Cardiac fibroblast (primary cell): ENCODE measurements at regions not wholly inside any gene's neighbourhood (a gene's known extent, or its start where the extent isn't known, plus 50 kb on each side); places are given as distances from the start of the nearest gene placed in this dataset.

Source experiments
- DNase-seq, 2 donors: peaks; one replicate each; pipeline versions ENCODE4 v3.0.0 to v3.0.0-alpha.2; 2010; ENCODE audit warnings: low read depth in 2 of 2
- H3K4me3 ChIP-seq, 2 donors: replicated peaks in 1 of 2; 1 replicate in 1 of 2; 2 replicates in 1 of 2; pipeline ENCODE4 v1.5.1; 2011; ENCODE audit warnings: low read depth in 2 of 2, low read length in 2 of 2, mild to moderate bottlenecking in 2 of 2, moderate library complexity in 1 of 2
- TF ChIP-seq, protein P1 (sequence below): IDR thresholded peaks from one replicate; pipeline ENCODE4 v1.5.1; 2011; ENCODE audit warnings: low read depth, mild to moderate bottlenecking, low read length, inconsistent platforms

DNA sequence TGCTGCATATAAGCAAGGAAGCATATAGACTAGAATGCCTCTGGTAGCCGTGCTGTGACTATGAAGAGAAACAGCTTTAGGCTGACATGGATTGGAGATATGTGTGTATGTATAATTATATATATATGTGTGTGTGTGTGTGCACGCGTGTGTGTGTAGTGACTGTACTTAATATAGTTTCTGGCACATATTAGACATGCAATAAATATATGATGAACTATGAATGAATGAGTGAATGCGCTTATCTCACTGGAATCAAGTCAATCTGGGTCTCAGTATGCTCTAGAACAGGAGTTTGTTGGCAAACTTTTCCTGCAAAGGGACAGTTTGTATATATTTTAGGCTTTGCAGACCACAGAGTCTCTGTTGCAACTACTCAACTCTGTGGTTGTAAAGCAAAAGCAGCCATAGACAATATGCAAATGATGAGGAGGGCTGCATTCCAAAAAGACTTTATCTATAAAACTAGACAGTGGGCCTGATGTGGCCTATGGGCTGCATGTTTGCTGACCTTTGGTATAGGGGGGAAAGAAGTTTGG lies 482.9 kb upstream of the USP24 start:
- TF ChIP-seq, protein P1, sequence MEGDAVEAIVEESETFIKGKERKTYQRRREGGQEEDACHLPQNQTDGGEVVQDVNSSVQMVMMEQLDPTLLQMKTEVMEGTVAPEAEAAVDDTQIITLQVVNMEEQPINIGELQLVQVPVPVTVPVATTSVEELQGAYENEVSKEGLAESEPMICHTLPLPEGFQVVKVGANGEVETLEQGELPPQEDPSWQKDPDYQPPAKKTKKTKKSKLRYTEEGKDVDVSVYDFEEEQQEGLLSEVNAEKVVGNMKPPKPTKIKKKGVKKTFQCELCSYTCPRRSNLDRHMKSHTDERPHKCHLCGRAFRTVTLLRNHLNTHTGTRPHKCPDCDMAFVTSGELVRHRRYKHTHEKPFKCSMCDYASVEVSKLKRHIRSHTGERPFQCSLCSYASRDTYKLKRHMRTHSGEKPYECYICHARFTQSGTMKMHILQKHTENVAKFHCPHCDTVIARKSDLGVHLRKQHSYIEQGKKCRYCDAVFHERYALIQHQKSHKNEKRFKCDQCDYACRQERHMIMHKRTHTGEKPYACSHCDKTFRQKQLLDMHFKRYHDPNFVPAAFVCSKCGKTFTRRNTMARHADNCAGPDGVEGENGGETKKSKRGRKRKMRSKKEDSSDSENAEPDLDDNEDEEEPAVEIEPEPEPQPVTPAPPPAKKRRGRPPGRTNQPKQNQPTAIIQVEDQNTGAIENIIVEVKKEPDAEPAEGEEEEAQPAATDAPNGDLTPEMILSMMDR: no peak
- no peak for DNase-seq
- H3K4me3 ChIP-seq: no peak overlapping the region

DNA sequence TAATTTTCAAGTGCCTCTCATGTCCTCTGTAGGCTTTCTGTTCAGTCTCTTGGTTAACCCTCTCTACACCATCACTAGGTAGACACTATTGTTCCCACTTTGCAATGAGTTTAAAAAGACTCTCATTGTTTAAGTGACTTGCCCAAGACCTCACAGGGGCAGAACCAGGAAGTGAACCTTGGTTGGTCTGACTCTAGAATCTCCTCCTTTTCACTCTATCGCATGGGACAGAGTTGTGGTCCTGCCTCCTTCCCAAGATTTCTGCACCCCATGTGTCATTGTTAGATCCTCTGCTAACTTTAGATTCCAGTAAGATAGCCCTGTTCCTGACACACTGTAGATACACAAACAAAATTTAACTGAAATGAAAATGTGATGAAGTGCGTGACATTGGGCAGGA lies 481.7 kb upstream of the USP24 start:
- DNase-seq: peak in 1 of 2 donors; percentile 39
- H3K4me3 ChIP-seq: no peak overlapping the region
- TF ChIP-seq, protein P1: no peak

DNA sequence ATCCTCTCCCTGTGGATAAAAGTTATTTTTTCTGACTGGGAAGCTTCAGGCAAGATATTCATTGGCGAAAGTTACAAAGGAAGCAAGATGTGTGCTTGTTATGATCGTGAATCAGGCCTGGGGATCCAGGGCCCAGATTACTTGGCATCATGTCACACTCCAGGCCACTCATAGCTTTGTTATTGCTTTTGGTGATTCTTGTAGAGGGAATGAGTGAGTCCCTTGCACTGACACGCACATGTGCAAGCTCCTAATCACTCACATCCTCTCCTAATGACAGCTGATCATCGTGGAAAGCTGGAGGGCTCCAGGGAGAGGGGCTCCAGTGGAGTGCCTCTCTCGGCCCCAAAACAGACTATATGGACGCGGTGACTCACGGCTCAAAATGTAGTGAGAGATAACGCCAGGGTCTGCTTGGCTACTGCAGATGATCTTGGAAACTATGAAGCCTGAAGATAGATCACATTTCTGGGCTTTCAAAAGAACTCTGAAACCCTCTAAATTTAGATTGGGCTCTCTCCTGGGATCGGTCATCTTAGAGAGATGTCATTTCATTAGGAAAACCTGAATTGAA lies 481.1 kb upstream of the USP24 start:
- H3K4me3 ChIP-seq: no peak overlapping the region
- DNase-seq: peak; percentile 63 to 97
- TF ChIP-seq, protein P1: no peak

DNA sequence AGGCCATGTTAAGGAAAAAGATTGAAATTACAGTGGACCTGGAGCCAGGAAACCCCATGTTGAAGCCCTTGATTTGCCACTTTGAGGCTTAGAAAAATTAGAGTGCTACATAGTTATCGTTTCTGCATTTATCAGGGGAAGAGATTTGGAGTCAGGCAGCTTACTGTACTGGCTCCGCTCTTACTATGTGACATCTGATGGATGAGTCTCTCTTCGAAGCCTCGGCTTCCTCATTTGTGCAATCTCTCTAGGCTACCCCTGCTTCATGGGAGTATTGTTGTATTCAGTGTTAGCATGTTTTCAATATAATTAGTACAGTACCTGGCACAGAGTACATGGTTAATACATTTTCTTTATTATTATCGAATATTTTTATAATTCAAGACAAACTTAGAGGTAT lies 480.4 kb upstream of the USP24 start:
- peak in 1 of 2 donors; percentile 54 for DNase-seq
- no peak overlapping the region for H3K4me3 ChIP-seq
- TF ChIP-seq, protein P1: no peak

DNA sequence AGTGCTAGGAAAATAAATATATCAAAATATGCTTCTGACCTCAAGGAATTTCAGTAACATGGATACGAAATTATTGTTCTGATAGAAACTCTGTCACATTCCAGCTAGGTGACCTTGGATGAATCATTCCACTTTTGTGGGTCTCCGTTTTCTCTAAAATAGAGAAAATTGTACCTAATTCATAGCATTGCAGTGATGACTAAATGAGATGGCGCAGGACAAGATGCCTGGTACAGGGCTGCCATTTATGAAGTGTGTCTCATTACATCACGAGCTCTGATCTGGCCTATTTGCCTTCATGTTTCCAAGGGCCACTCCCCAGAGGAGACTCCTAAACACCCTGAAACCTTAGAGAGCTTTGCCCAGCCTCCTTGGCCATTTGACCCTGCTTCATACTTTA lies 480.0 kb upstream of the USP24 start:
- peak in 1 of 2 donors; percentile 56 for DNase-seq
- TF ChIP-seq, protein P1: no peak
- no peak overlapping the region for H3K4me3 ChIP-seq

DNA sequence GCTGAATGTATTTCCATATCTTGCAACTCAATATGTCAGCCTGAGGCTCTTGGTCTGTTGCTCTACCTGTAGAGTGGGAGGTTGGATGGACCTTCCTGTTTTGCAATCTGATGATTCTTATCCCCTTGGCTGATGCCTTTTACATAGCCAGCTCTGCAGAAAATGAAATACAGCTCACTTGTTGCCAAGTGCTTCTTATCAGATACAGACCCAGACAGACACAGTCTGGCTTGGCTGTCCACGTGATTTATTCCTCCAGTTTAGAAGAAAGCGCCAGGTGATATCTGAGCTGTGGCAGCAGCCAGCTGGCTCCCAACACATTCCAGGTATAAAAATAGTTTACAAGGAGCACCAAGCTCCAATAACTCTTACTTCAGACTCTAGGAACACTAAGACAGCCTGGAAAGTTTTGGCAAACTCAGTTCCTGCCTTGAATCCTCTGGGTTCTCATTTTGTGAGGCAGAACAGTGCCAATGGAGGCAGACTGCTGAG lies 479.2 kb upstream of the USP24 start:
- no peak overlapping the region for H3K4me3 ChIP-seq
- TF ChIP-seq, protein P1: no peak
- peak in 1 of 2 donors; percentile 24 for DNase-seq
